Fibroblast of lung (primary cell): ENCODE measurements at regions not wholly inside any gene's neighbourhood (a gene's known extent, or its start where the extent isn't known, plus 50 kb on each side); places are given as distances from the start of the nearest gene placed in this dataset.
"Not testable (repeated sequence)": the region's sequence is repeated elsewhere in the genome, so short reads cannot be mapped to it uniquely, and the experiment has no call there.

Source experiments
- DNase-seq, 2 donors: peaks; one replicate each; pipeline versions ENCODE4 v3.0.0 to v3.0.0-alpha.2; 2010; ENCODE audit warnings: low read depth in 2 of 2
- H2AFZ ChIP-seq: 2 replicates; pipeline ENCODE4 v1.5.1; 2012; ENCODE audit warnings: low read length, control low read depth, inconsistent platforms
- H3K27ac ChIP-seq: 2 replicates; pipeline ENCODE4 v1.5.1; 2011; ENCODE audit warnings: low read length, control low read depth; ENCODE audit not compliant: insufficient read depth
- H3K27me3 ChIP-seq: 2 replicates; pipeline ENCODE4 v1.5.1; 2011; ENCODE audit warnings: mild to moderate bottlenecking, low read length; ENCODE audit not compliant: control insufficient read depth, insufficient read depth
- H3K36me3 ChIP-seq: 2 replicates; pipeline ENCODE4 v1.5.1; 2011; ENCODE audit warnings: low read length; ENCODE audit not compliant: control insufficient read depth, insufficient read depth
- H3K4me1 ChIP-seq: 2 replicates; pipeline ENCODE4 v1.5.1; 2011; ENCODE audit warnings: low read length; ENCODE audit not compliant: control insufficient read depth, insufficient read depth; ENCODE audit errors: extremely low read depth
- H3K4me2 ChIP-seq: 2 replicates; pipeline ENCODE4 v1.5.1; 2011; ENCODE audit warnings: low read length, control low read depth; ENCODE audit not compliant: insufficient read depth; ENCODE audit errors: extremely low read depth
- H3K4me3 ChIP-seq, 4 experiments: fragments of 200-600 bp in 1 of 4; sonication (generic) in 1 of 4; replicated peaks in 1 of 4; 2 replicates each; pipeline ENCODE4 v1.5.1; 2011 to 2016; ENCODE audit warnings: low read length in 4 of 4, low read depth in 3 of 4, mild to moderate bottlenecking in 3 of 4, control low read depth in 2 of 4, inconsistent platforms in 1 of 4, mixed read lengths in 1 of 4; ENCODE audit not compliant: insufficient read depth in 1 of 4; ENCODE audit errors: control extremely low read depth in 1 of 4
- H3K79me2 ChIP-seq: 2 replicates; pipeline ENCODE4 v1.5.1; 2012; ENCODE audit warnings: mild to moderate bottlenecking, low read length, inconsistent platforms; ENCODE audit not compliant: control insufficient read depth, insufficient read depth
- H3K9ac ChIP-seq: 2 replicates; pipeline ENCODE4 v1.5.1; 2011; ENCODE audit warnings: mild to moderate bottlenecking, low read length, control low read depth; ENCODE audit not compliant: insufficient read depth
- H3K9me3 ChIP-seq: 2 replicates; pipeline ENCODE4 v1.5.1; 2012; ENCODE audit warnings: low read depth, low read length; ENCODE audit not compliant: control insufficient read depth, insufficient read depth
- H4K20me1 ChIP-seq: 2 replicates; pipeline ENCODE4 v1.5.1; 2011; ENCODE audit warnings: low read length; ENCODE audit not compliant: control insufficient read depth, insufficient read depth; ENCODE audit errors: extremely low read depth
- CTCF ChIP-seq, 2 donors: IDR thresholded peaks in 1 of 2; conservative IDR thresholded peaks in 1 of 2; 1 replicate in 1 of 2; 2 replicates in 1 of 2; pipeline ENCODE4 v1.5.1; 2011 to 2012; ENCODE audit warnings: low read length in 2 of 2, control low read depth in 1 of 2, inconsistent platforms in 1 of 2, low read depth in 1 of 2, mild to moderate bottlenecking in 1 of 2
- EZH2 ChIP-seq: IDR thresholded peaks from 2 replicates; pipeline ENCODE4 v1.5.1; 2012; ENCODE audit warnings: low read length, control low read depth, mild to moderate bottlenecking; ENCODE audit errors: missing control alignments

GRCh38 chr7:119026391-119026790 lies 801.9 kb downstream of the ANKRD7 start:
- no peak for DNase-seq
- H3K27me3 ChIP-seq, result no peaks in the 10 kb centered on the region
- H3K4me2 ChIP-seq, result no peak overlapping the region
- H3K79me2 ChIP-seq, result no peaks in the 10 kb centered on the region
- H3K9ac ChIP-seq, result no peak overlapping the region
- H3K27ac ChIP-seq, result no peak overlapping the region
- TF ChIP-seq EZH2 (no peak), CTCF (conservative IDR thresholded peaks at IDR 0.05 in 1 of 2, IDR thresholded peaks at IDR 0.05 in 1 of 2; ENCODE audit: low read depth in 1 of 2, low read length in 2 of 2) (no peak)
- H3K9me3 ChIP-seq, result no peaks in the 10 kb centered on the region
- H3K4me1 ChIP-seq, result no peaks in the 10 kb centered on the region
- H3K4me3 ChIP-seq, result no peak overlapping the region
- no peaks in the 10 kb centered on the region for H4K20me1 ChIP-seq
- no peak overlapping the region for H2AFZ ChIP-seq
- no peaks in the 10 kb centered on the region for H3K36me3 ChIP-seq

GRCh38 chr7:119028736-119029135 lies 804.2 kb downstream of the ANKRD7 start:
- no peak overlapping the region for H3K4me2 ChIP-seq
- no peaks in the 10 kb centered on the region for H3K9me3 ChIP-seq
- H3K4me1 ChIP-seq, result no peaks in the 10 kb centered on the region
- no peaks in the 10 kb centered on the region for H4K20me1 ChIP-seq
- no peak for TF ChIP-seq CTCF (conservative IDR thresholded peaks at IDR 0.05 in 1 of 2, IDR thresholded peaks at IDR 0.05 in 1 of 2; ENCODE audit: low read depth in 1 of 2, low read length in 2 of 2)
- TF ChIP-seq EZH2, result no peak
- H3K27ac ChIP-seq, result no peak overlapping the region
- H3K36me3 ChIP-seq, result no peaks in the 10 kb centered on the region
- DNase-seq, result no peak
- H3K4me3 ChIP-seq, result no peak overlapping the region
- H3K9ac ChIP-seq, result no peak overlapping the region
- H2AFZ ChIP-seq, result no peak overlapping the region
- no peaks in the 10 kb centered on the region for H3K27me3 ChIP-seq
- no peaks in the 10 kb centered on the region for H3K79me2 ChIP-seq

GRCh38 chr7:119032136-119032535 lies 807.6 kb downstream of the ANKRD7 start:
- H3K4me2 ChIP-seq, DNase-seq, H2AFZ ChIP-seq, H3K4me1 ChIP-seq, H3K9me3 ChIP-seq, H3K9ac ChIP-seq, H3K79me2 ChIP-seq, H4K20me1 ChIP-seq, H3K27me3 ChIP-seq, H3K4me3 ChIP-seq, H3K36me3 ChIP-seq, H3K27ac ChIP-seq: not testable (repeated sequence)

GRCh38 chr7:119033641-119034040 lies 809.1 kb downstream of the ANKRD7 start:
- Histone ChIP-seq H3K36me3 (no peaks in the 10 kb centered on the region), H3K4me3 (no peak overlapping the region), H3K9me3 (no peaks in the 10 kb centered on the region), H3K27ac (no peak overlapping the region), H2AFZ (no peak overlapping the region), H3K4me1 (no peaks in the 10 kb centered on the region), H4K20me1 (no peaks in the 10 kb centered on the region), H3K79me2 (no peaks in the 10 kb centered on the region), H3K4me2 (no peak overlapping the region), H3K27me3 (no peaks in the 10 kb centered on the region), H3K9ac (no peak overlapping the region)
- TF ChIP-seq EZH2 (no peak), CTCF (conservative IDR thresholded peaks at IDR 0.05 in 1 of 2, IDR thresholded peaks at IDR 0.05 in 1 of 2; ENCODE audit: low read depth in 1 of 2, low read length in 2 of 2) (no peak)
- no peak for DNase-seq
